HCT116 (cell line): ENCODE measurements at regions not wholly inside any gene's neighbourhood (a gene's known extent, or its start where the extent isn't known, plus 50 kb on each side); places are given as distances from the start of the nearest gene placed in this dataset.

Experiments
- CBX3 ChIP-seq: IDR thresholded peaks from 2 replicates; pipeline ENCODE4 v1.6.1; 2012; ENCODE audit warnings: low read depth
- CTCF ChIP-seq, 3 experiments: fragments of 200-600 bp in 1 of 3; sonication (generic) in 1 of 3; IDR thresholded peaks in 2 of 3; conservative IDR thresholded peaks in 1 of 3; 2 replicates each; pipeline ENCODE4 v1.5.1; 2012 to 2017; ENCODE audit warnings: low read depth in 2 of 3, low read length in 2 of 3, antibody characterized with exemption in 1 of 3, borderline replicate concordance in 1 of 3, control low read depth in 1 of 3, mild to moderate bottlenecking in 1 of 3, mixed read lengths in 1 of 3, mixed run types in 1 of 3, moderate library complexity in 1 of 3; ENCODE audit not compliant: insufficient read depth in 1 of 3
- EZH2 ChIP-seq: fragments of 200-600 bp; sonication (generic); IDR thresholded peaks from 2 replicates; pipeline ENCODE4 v1.6.1; 2017; ENCODE audit warnings: antibody characterized with exemption, mixed run types
- POLR2A ChIP-seq: IDR thresholded peaks from 2 replicates; pipeline ENCODE4 v1.7.0; 2011; ENCODE audit warnings: borderline replicate concordance; ENCODE audit not compliant: insufficient read depth, insufficient read length; ENCODE audit errors: extremely low read depth
- REST ChIP-seq: IDR thresholded peaks from 2 replicates; pipeline ENCODE4 v1.6.1; 2012; ENCODE audit warnings: low read depth
- SIN3A ChIP-seq: IDR thresholded peaks from 2 replicates; pipeline ENCODE4 v1.6.1; 2012; ENCODE audit warnings: low read depth
- TCF7L2 ChIP-seq: IDR thresholded peaks from 2 replicates; pipeline ENCODE4 v1.7.0; 2011; ENCODE audit warnings: borderline replicate concordance, inconsistent platforms; ENCODE audit not compliant: insufficient read depth, insufficient read length; ENCODE audit errors: extremely low read depth
- YY1 ChIP-seq: IDR thresholded peaks from 2 replicates; pipeline ENCODE4 v1.6.1; 2011; ENCODE audit warnings: low read length, low read depth, moderate library complexity, mild to moderate bottlenecking; ENCODE audit not compliant: insufficient replicate concordance; ENCODE audit errors: extremely low read depth
- ZFX ChIP-seq: fragments of 450-650 bp; IDR thresholded peaks from 2 replicates; pipeline ENCODE4 v1.6.1; 2017

GRCh38 chr4:23947826-23948225 is 58.0 kb upstream of the PPARGC1A start:
- TF ChIP-seq POLR2A, result no peak
- no peak for TF ChIP-seq YY1
- TF ChIP-seq TCF7L2, result no peak
- no peak for TF ChIP-seq SIN3A
- no peak for TF ChIP-seq CBX3
- no peak for TF ChIP-seq CTCF (IDR thresholded peaks at IDR 0.05 in 2 of 3, conservative IDR thresholded peaks at IDR 0.05 in 1 of 3; ENCODE audit: borderline replicate concordance in 1 of 3, insufficient read depth in 1 of 3, low read depth in 2 of 3, low read length in 2 of 3)
- TF ChIP-seq ZFX, result no peak
- no peak for TF ChIP-seq EZH2
- no peak for TF ChIP-seq REST
